Mucosa of gallbladder (tissue), 1 donor: ENCODE measurements at regions not wholly inside any gene's neighbourhood (a gene's known extent, or its start where the extent isn't known, plus 50 kb on each side); places are given as distances from the start of the nearest gene placed in this dataset.
"Not testable (repeated sequence)": the region's sequence is repeated elsewhere in the genome, so short reads cannot be mapped to it uniquely, and the experiment has no call there.

Experiments used
- DNase-seq: peaks from one replicate; pipeline ENCODE4 v3.0.0-alpha.2; 2020; ENCODE audit warnings: low spot score
- donor health status: DM: no; HTN: no; CAD: no.

DNA sequence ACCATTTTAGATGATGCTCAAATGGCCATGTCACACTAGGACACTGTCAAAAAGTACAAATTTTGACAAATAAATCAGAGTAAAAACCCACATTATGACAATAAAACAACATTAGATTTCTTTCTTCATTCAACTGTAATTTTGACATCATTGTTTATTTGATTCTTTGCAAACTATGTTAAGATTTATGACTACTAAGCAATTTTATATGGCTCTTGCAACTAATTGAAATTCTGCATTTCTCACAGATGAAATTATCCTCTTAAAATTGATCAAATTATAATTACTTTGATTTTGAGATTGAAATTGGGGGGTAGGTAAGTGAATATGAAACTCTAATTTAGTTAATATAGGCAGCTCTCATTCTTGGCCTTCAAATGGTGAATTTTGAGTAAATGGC is 59.8 kb downstream of the ATOH1 start:
- no peak for DNase-seq

DNA sequence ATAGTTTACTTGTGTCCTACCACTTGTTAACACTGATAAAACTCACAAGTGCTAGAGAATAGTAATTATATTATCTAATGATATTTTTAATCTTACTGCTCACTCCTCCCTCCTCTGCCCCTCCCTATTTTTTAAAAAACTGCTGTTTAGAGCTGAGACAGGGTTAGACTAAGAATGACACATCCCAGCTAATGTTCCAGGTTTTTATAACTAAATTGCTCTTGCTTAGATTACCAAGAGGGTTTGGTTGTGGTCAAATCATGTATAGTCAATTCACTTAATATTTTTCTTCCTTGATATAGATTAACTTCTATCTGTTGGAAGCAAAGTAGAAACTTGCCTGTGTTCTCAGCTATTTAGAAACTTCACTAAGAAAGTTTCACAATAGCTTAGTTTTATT is 60.2 kb downstream of the ATOH1 start:
- DNase-seq, result no peak

DNA sequence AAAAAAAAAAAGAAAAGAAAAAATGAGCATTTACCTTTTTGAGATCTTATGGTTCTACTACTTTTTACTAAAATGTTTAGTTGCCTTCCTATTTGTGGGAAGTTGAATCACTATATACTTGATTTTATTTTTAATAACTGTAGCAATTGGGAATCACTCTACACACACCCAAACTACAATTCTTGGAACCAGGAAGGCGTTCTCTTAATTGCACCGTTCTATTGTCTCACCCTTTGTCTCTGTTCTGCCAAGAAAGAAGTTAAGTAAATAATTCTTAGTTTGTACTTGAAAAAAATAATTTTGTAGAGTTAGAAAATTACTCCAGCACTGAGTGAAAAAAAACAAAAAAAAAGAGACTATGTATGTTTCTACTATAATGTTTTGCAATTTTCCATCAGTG is 62.7 kb downstream of the ATOH1 start:
- no peak for DNase-seq

DNA sequence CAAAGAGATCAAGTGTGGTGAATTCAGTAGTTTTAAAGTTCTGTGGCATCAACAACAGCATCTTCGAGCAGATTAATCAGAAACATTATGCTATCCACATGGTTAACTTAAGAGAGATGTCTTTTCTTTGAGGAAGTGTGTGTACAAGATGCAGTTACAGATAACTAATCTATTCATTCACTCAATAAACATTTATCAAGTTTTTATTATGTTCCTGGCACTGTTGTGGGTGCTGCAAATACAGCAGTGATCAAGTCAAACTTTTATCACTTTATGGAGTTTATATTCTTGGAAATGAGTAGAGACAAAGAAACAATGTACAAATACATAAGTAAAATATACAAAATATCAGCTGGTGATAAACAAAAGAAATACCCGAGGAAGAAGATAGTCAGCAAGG is 66.4 kb downstream of the ATOH1 start:
- no peak for DNase-seq

DNA sequence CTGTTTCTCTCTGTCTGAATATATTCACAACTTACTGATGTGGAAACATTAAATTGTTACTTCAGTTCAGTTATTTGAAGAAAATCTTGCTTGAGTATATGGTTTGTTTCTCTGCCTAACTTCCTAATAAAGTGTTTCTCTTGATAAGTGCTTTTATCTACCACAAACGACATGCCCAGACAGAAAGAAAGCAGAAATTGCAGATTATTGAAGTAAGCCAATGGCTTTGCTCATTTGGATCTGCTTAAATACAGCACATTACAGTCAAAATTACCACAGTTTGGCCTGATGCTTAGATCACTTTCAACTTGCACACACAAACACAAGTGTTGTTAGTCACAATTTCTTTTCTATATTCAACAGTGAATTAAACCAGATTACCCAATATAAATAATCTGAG is 68.0 kb downstream of the ATOH1 start:
- DNase-seq, result no peak

DNA sequence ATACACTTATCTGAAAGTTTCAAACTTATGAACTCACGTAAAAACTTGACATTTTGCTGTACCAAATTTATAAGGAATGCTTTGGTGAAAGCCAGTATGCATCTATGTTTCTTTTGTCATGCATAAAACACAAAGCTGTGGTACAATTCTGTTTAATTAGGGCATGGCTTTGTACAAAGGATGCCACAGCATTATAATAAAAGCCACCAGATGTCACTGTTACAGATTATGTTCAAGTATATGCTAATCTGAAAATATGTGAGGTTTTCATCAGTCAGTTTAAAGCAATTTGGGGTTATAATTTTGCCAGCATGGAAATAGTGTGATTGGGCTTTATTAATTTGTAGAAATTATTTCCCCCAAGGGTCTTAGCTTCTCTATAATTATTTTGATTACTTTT is 69.0 kb downstream of the ATOH1 start:
- DNase-seq, result no peak

DNA sequence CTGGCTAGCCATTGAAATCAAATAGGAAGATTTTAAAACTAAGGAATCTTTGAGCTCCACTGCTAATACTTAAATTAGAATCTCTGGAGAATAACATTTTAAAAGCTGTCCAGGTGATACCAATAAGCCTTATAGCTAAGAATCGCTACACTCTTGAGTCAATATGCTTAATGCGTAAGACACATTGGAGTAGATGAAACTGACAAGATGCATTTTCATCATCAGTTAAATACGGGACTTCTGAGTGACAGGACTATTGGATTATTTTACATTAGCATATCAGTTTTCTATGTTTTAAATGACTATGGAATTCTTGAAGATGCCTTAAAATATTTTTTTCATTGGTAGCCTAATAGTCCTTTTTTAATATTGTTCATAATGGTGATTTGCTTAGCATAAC is 80.2 kb downstream of the ATOH1 start:
- no peak for DNase-seq

DNA sequence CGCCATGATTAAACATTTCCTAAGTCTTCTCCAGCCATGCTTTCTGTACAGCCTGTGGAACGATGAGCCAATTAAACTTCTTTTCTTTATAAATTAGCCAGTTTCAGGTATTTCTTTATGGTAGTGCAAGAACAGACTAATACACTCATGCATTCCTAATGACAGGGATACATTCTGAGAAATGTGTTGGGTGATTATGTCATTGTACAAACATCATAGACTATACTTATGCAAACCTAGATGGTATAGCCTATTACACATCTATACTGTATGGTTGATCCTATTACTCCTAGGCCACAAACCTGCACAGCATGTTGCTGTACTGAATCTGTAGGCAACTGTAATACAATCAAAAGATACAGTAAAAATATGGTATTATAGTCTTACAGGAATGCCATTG is 83.1 kb downstream of the ATOH1 start:
- no peak for DNase-seq

DNA sequence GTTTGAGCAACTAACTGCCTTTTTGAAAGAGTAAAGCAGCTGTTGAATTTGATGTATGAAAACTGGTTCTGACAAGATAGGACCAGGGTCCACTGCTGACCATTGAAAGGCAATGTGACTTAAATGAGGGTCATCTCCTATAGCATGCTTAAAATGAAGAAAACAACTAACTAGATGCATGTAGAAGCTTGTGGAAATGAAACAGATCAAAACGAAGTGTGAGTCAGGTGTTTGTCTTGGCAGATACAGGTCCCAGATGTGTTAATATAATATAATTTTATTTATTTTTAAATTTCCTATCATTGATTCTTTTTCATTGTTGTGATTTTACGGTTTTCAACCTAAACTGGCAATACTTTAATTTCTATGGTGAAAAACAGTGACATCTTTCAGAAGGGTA is 83.6 kb downstream of the ATOH1 start:
- no peak for DNase-seq

DNA sequence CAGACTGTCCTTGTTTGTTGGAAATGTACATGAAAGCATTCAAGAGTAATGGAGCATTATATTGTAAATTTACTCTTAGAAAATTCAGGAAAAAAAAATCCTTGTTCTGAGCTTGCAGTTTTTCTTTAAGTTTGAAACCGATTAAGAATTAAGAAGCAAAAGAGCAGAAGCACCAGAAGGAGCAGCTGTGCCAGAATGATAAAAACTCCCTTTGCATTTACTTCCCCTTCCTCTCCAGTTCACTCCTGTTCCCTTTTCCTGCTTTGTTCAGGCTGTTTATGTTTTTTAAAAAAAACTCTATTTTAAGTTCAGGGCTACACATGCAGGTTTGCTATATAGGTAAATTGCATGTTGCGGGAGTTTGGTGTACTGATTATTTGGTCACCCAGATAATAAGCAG is 90.3 kb downstream of the ATOH1 start:
- no peak for DNase-seq

DNA sequence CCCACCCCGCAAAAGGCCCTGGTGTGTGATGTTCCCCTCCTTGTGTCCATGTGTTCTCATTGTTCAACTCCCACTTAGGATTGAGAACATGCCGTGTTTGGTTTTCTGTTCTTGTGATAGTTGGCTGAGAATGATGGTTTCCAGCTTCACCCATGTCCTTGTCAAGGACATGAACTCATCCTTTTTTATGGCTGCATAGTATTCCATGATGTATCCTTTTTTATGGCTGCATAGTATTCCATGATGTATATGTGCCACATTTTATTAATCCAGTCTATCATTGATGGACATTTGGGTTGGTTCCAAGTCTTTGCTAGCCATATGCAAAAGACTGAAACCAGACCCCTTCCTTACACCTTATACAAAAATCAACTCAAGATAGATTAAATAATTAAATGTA is 95.0 kb downstream of the ATOH1 start:
- not testable (repeated sequence) for DNase-seq

DNA sequence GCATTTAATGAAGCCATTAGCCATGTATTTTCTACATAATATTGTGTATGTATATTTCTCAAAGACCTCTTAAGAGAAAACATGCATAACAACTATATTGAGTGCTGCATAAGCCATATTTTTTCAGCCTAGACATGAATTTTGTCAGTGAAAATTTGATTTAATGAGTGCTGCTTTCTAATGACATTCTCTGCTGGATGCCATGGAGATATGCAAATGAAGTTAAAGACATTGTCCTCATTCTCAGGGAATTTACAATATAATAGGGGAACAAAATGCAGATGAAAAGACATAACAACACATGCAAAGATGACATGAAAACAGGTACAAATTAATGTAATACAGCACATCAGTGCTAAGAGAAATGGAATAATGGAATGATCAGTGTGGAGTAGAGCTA is 118.7 kb downstream of the ATOH1 start:
- DNase-seq, result no peak

DNA sequence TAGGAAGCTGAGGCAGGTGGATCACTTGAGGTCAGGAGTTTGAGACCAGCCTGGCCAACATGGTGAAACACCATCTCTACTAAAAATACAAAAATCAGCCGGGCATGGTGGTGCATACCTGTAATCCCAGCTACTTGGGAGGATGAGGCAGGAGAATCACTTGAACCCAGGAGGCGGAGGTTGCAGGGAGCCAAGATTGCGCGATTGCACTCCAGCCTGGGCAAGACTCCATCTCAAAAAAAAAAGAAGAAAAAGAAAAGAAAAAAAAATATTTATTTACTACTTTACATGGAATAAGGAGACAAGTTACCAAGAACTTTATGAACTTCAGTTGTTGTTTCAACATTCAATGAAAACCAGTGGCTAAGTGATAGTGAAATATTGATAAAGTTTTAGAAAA is 121.7 kb downstream of the ATOH1 start:
- not testable (repeated sequence) for DNase-seq

DNA sequence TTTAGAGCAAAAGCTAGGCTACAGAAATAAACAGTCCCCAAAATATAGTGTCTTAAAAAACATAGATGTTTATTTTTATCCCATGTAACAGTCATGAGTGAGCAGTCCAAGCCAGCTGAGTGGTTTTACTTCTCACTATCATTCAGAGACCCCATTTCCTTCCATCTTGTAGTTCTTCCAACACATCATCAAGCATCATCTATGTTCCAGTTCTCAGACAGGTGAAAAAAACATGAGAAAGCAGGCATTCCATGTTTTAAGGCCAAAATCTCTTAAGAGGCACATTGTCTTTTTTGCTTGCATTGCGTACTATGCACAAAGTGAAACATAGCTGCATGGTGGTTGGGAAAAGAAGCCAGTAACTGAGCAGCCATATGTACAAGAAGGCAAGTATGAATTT is 128.6 kb downstream of the ATOH1 start:
- DNase-seq, result no peak

DNA sequence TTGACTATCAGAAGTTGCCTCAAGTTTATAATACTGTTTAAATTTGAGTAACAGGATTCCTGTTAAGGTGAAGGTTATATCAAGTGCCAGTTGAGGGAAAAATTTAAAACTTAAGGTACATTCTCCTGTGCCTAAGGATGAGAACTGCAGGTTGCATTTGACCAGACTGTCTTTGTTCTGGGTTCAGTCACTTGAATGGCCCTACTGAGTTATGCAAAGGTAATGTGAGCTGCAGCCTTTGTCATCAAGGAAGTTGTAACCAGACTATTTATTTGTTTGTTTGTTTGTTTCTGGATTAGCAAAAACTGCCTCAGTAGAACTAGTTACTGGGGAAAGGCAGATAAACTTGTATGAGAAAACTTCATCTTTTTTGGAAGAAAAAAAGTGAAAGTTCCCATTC is 131.9 kb downstream of the ATOH1 start:
- DNase-seq, result no peak

DNA sequence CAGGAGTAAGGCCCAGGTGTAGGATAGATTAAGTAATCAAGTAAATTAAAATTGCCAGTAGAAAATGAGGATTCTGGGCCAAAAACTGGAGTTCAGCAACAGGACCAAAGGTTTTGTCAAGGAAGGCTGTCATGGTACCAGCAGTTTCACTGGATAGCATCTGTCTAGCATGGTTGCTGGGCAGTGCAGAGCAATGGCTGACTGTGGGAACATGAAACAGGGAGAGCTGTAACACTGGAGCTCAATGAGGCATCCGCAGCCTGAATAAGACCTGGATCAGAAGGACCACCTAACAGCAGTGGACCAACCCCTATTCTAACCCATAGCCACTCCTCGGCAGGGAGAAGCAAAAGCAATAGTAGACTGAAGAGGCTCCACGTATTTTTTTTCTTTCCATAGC is 132.4 kb downstream of the ATOH1 start:
- no peak for DNase-seq

DNA sequence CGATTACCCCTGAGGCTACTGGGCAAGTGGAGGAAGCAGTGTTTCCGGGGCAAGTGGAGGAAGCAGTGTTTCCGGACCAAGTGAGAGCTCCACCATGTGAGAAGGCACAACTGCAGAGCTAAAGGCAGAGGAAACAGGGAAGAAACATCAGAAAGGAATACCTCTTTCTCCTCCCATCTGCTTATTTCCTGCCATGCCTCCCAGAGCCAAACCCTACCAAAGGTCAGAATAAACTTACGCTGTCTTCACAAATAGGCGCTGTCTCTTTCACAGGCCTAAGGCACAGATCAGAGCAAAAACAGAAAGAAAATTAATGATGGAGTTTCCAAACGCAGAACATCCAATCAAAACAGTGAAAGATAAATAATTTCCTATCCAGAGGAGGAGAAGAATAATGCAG is 153.0 kb downstream of the ATOH1 start:
- no peak for DNase-seq

DNA sequence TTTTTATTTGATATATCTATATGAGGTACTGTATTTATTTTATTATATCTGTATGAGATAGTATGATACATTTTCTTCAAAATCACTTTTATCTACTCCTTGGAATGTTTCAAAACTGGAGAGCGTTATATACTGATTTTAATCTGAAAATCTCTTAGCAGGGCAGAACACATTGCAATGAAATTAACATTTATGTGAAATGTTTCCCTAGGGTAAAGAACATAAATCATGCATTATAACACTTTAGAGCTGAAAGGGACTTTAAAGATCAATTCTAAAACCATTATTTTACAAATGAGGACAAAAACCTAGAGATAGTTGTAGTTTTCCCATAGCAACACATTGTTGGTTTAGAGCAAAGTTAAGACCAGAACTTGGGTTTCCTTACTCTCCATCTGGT is 153.7 kb downstream of the ATOH1 start:
- DNase-seq, result no peak

DNA sequence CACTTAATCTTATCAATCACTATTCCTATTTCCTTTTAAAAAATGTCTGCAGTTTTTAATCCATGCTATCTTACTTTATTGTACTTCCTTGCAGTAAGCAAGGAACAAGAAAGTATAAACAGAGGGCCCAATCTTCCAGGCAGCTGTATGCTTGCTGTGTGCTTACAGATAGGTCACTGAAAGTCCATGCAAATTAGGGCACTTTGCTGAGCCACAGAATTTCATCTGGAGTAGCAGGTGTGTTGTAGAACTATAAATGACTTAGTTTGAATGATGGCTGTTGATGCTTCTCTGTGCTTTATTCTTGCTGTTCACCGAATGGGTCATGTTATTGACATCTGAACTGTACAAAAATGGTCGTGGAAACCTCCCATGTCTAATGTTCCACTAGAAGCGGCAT is 154.6 kb downstream of the ATOH1 start:
- DNase-seq, result no peak

DNA sequence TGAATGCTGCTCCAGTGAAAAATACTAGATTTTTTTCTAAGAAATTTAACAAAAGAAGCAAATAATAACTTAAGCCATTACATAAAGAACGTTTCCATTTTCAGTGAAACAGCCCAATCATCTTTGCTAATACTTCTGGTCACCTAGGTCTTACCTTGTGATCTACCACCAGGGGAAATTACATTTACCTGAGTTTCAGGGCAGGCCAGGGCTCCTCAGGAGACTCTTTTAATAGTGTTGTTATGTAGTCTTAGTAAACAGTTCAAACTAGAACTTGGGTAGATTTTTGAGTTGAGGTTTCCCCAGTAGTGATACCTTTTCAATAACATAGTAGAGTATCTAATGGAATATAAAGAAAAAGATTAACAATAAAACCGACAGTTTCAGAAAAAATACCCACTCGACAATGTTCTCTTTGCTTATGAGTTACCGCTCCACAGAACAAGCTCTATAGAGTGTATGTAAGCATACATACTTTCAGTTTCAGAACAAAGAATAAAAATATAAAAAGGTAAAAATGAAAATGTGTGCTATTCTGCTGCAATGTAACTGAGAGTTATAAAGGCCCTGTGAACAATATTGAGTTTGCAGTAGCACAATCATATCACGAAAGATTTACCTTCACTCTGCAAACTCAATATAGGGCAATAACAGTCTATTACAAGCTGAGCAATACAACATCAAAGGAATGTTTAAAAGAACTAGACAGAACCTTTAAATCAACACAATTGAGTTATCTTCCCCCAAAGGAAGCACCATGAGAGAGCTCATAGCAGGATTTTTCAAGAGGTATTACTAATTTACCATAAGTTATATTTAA is 165.8 kb downstream of the ATOH1 start:
- no peak for DNase-seq

DNA sequence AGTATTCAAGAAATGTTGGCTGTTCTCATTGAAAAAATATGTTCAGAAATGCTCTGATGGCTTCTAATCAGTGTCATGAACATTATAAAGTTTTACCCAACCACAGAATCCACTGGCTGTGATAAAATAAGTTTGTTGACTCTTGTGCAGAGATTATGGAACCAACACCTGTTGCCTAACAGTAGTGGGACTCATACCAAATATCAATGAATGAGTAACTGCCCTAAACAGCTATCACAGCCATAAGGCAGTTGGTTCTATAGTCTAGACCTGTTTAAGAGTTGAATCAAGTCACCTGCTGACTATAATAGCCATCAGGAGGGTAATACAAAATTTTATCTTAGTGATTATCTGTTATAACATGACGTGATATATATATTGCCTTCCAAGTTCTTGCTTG is 168.3 kb downstream of the ATOH1 start:
- no peak for DNase-seq

DNA sequence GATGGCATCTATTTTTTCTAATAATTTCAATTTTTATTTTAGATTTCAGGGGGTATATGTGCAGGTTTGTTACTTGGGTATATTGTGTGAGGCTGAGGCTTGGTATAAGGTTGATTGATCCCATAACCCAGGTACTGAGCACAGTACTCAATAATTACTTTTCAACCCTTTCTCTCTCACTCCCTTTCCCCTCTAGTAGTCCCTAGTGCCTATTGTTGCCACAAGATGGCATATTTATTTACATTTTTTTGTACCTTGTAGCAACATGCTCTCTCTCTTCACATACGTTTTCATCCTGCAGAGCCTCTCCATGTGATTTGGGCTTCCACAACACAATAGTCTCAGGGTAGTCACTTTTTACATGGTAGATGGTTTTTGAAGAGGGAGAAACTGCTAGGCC is 172.0 kb downstream of the ATOH1 start:
- no peak for DNase-seq

DNA sequence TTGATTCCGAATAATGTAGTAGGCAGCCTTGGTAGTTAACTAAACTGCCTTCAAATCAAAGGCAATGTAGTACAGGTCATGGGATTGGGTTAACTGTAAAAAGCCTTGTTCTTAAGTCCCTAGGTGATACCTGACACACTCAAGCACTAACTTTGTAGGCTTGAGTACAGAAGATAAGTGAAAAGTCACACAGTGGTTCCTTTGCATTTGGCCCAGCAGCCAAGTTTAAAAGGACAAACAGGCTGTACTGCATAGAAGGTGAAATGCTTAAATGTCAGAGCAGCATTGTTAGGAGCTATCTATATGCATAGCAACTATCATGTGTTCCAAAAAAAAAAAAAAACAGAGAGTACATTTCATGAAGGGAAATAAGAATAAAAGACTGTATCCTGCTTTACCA is 178.4 kb downstream of the ATOH1 start:
- no peak for DNase-seq

DNA sequence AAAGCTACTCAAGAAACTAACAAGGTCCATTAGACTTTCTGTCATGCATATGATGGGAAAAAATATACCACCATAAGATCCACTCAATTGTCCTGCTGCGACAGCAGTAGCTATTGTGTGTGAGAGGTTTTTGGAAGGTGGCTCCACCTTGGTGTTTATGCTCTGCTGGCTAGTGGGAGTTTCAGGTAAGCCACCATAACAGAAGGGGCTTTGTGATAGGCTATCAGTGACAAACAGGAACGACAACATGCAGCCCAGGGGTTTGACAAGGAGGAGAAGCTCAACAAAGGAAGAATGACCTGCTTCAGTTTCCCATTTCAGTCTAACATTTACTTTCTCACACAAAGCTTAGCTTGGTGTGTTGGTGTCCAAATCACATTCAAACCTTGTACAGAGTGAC is 182.6 kb downstream of the ATOH1 start:
- no peak for DNase-seq
